IMR-90 (cell line): ENCODE measurements at regions not wholly inside any gene's neighbourhood (a gene's known extent, or its start where the extent isn't known, plus 50 kb on each side); places are given as distances from the start of the nearest gene placed in this dataset.
A peak's percentile ranks its signal among the peaks of the same experiment; 100 is the strongest.

ENCODE experiments used
- ATAC-seq: fragments of 200-7000 bp; cut with Tn5 transposase; 2 replicates; pipeline ENCODE4 v1.9.1; 2020; ENCODE audit warnings: low read depth, mild to moderate bottlenecking, moderate library complexity
- BruUV-seq: library from RNA; stranded (reverse); fragments of 400-500 nt; replicated peaks from 2 replicates; lab custom pipeline; 2021; lab: Mats Ljungman, UMichigan
- CTCF ChIA-PET: fragments of 300-600 bp; formaldehyde crosslinking; extraction: SDS; loops from one replicate; lab custom pipeline; 2021; ENCODE audit warnings: antibody characterized with exemption; lab: Yijun Ruan, JAX
- POLR2A ChIA-PET: fragments of 300-600 bp; sonication (Branson Sonifier 250); formaldehyde crosslinking; loops from one replicate; lab custom pipeline; 2022; ENCODE audit warnings: antibody characterized with exemption; ENCODE audit not compliant: unreplicated experiment; lab: Charles Lee
- DNase-seq: peaks from one replicate; pipeline ENCODE4 v3.0.0; 2013
- H2AFZ ChIP-seq: replicated peaks from 2 replicates; pipeline ENCODE3; 2013; ENCODE audit warnings: low read length, mild to moderate bottlenecking; ENCODE audit not compliant: poor library complexity
- H2AK5ac ChIP-seq: 2 replicates; pipeline ENCODE4 v1.6.1; 2013; ENCODE audit warnings: low read depth, low read length, inconsistent platforms
- H2AK9ac ChIP-seq: replicated peaks from 2 replicates; pipeline ENCODE3; 2013; ENCODE audit warnings: mild to moderate bottlenecking, low read depth, low read length, moderate library complexity; ENCODE audit not compliant: poor library complexity
- H2BK120ac ChIP-seq: 2 replicates; pipeline ENCODE4 v1.6.1; 2013; ENCODE audit warnings: low read depth, low read length, inconsistent platforms
- H2BK15ac ChIP-seq: 3 replicates; pipeline ENCODE4 v1.6.1; 2013; ENCODE audit warnings: low read depth, low read length, inconsistent platforms
- H2BK20ac ChIP-seq: 2 replicates; pipeline ENCODE4 v1.6.1; 2013; ENCODE audit warnings: low read depth, mild to moderate bottlenecking, inconsistent platforms, low read length, moderate library complexity
- H2BK5ac ChIP-seq: 2 replicates; pipeline ENCODE4 v1.6.1; 2013; ENCODE audit warnings: mild to moderate bottlenecking, low read depth, low read length, inconsistent platforms; ENCODE audit not compliant: poor library complexity, severe bottlenecking
- H3K14ac ChIP-seq: replicated peaks from 2 replicates; pipeline ENCODE4 v1.6.1; 2013; ENCODE audit warnings: low read depth, low read length, inconsistent platforms
- H3K18ac ChIP-seq: 2 replicates; pipeline ENCODE4 v1.6.1; 2013; ENCODE audit warnings: low read depth, low read length, control low read depth
- H3K23ac ChIP-seq: 2 replicates; pipeline ENCODE4 v1.6.1; 2013; ENCODE audit warnings: low read depth, low read length, inconsistent platforms
- H3K27ac ChIP-seq: 2 replicates; pipeline ENCODE4 v1.5.1; 2013; ENCODE audit warnings: mild to moderate bottlenecking, control low read depth, low read length; ENCODE audit not compliant: insufficient read depth
- H3K27me3 ChIP-seq: 2 replicates; pipeline ENCODE4 v1.6.1; 2013; ENCODE audit warnings: low read length; ENCODE audit not compliant: control insufficient read depth, insufficient read depth
- H3K36me3 ChIP-seq: 2 replicates; pipeline ENCODE4 v1.6.1; 2013; ENCODE audit warnings: low read length, mixed read lengths; ENCODE audit not compliant: control insufficient read depth, insufficient read depth
- H3K4ac ChIP-seq: 2 replicates; pipeline ENCODE4 v1.6.1; 2013; ENCODE audit warnings: low read depth, low read length, inconsistent platforms
- H3K4me1 ChIP-seq: 2 replicates; pipeline ENCODE4 v1.6.1; 2013; ENCODE audit warnings: low read length, mixed read lengths; ENCODE audit not compliant: control insufficient read depth, insufficient read depth
- H3K4me2 ChIP-seq: 2 replicates; pipeline ENCODE4 v1.6.1; 2013; ENCODE audit warnings: low read depth, mild to moderate bottlenecking, control low read depth, low read length, moderate library complexity
- H3K4me3 ChIP-seq: 2 replicates; pipeline ENCODE4 v1.5.1; 2013; ENCODE audit warnings: low read depth, mild to moderate bottlenecking, control low read depth, low read length, moderate library complexity; ENCODE audit not compliant: insufficient read depth
- H3K56ac ChIP-seq: 2 replicates; pipeline ENCODE4 v1.6.1; 2013; ENCODE audit warnings: low read length, inconsistent platforms; ENCODE audit not compliant: insufficient read depth; ENCODE audit errors: extremely low read depth
- H3K79me1 ChIP-seq, 2 experiments: 2 replicates each; pipeline ENCODE4 v1.6.1; 2013; ENCODE audit warnings: low read length in 2 of 2, inconsistent platforms in 1 of 2, low read depth in 1 of 2
- H3K9ac ChIP-seq: 2 replicates; pipeline ENCODE4 v1.6.1; 2013; ENCODE audit warnings: low read depth, low read length, control low read depth
- H3K9me1 ChIP-seq: 2 replicates; pipeline ENCODE4 v1.6.1; 2013; ENCODE audit warnings: low read length, inconsistent platforms; ENCODE audit not compliant: insufficient read depth
- H3K9me3 ChIP-seq: 2 replicates; pipeline ENCODE4 v1.6.1; 2013; ENCODE audit warnings: low read length; ENCODE audit not compliant: control insufficient read depth, insufficient read depth
- H4K20me1 ChIP-seq: 2 replicates; pipeline ENCODE4 v1.6.1; 2013; ENCODE audit warnings: low read length, inconsistent platforms; ENCODE audit not compliant: insufficient read depth
- H4K5ac ChIP-seq: 2 replicates; pipeline ENCODE4 v1.6.1; 2013; ENCODE audit warnings: mild to moderate bottlenecking, low read depth, low read length, control low read depth
- H4K8ac ChIP-seq, 2 experiments: 2 replicates each; pipeline ENCODE4 v1.6.1; 2013; ENCODE audit warnings: low read depth in 2 of 2, low read length in 2 of 2, control low read depth in 1 of 2, inconsistent platforms in 1 of 2
- H4K91ac ChIP-seq: 2 replicates; pipeline ENCODE4 v1.6.1; 2013; ENCODE audit warnings: low read depth, low read length, inconsistent platforms; ENCODE audit not compliant: insufficient read depth
- BHLHE40 ChIP-seq: fragments of 150-350 bp; IDR thresholded peaks from 2 replicates; pipeline ENCODE4 v1.6.1; 2016; ENCODE audit warnings: mild to moderate bottlenecking, low read depth, low read length
- CHD1 ChIP-seq: IDR thresholded peaks from 2 replicates; pipeline ENCODE4 v1.6.1; 2012; ENCODE audit warnings: low read depth, low read length, improper control_type of control experiment
- CTCF ChIP-seq: conservative IDR thresholded peaks from 2 replicates; pipeline ENCODE4 v1.5.1; 2012; ENCODE audit warnings: mild to moderate bottlenecking, low read depth, low read length, improper control_type of control experiment
- FOS ChIP-seq: fragments of 150-350 bp; IDR thresholded peaks from 2 replicates; pipeline ENCODE4 v1.6.1; 2016; ENCODE audit warnings: low read depth, low read length
- MAFK ChIP-seq: IDR thresholded peaks from 2 replicates; pipeline ENCODE4 v1.6.1; 2012; ENCODE audit warnings: low read depth, low read length, improper control_type of control experiment
- MAZ ChIP-seq: IDR thresholded peaks from 2 replicates; pipeline ENCODE4 v1.6.1; 2012; ENCODE audit warnings: low read depth, mild to moderate bottlenecking, low read length, improper control_type of control experiment, moderate library complexity, borderline replicate concordance
- NFE2L2 ChIP-seq: fragments of 150-350 bp; IDR thresholded peaks from 2 replicates; pipeline ENCODE4 v1.6.1; 2016; ENCODE audit warnings: low read depth, mild to moderate bottlenecking, low read length
- POLR2A ChIP-seq: IDR thresholded peaks from 2 replicates; pipeline ENCODE4 v1.6.1; 2012; ENCODE audit warnings: mild to moderate bottlenecking, low read depth, low read length
- RAD21 ChIP-seq: IDR thresholded peaks from 2 replicates; pipeline ENCODE4 v1.6.1; 2012; ENCODE audit warnings: low read length, improper control_type of control experiment
- RCOR1 ChIP-seq: IDR thresholded peaks from 2 replicates; pipeline ENCODE4 v1.6.1; 2012; ENCODE audit warnings: mild to moderate bottlenecking, low read length, improper control_type of control experiment; ENCODE audit not compliant: insufficient replicate concordance
- SMC3 ChIP-seq: fragments of 150-350 bp; IDR thresholded peaks from 2 replicates; pipeline ENCODE4 v1.6.1; 2016; ENCODE audit warnings: low read depth, mild to moderate bottlenecking, antibody characterized with exemption, low read length, moderate library complexity
- USF2 ChIP-seq: fragments of 150-350 bp; IDR thresholded peaks from 2 replicates; pipeline ENCODE4 v1.6.1; 2017; ENCODE audit warnings: mild to moderate bottlenecking, antibody characterized with exemption, low read length, low read depth
- WGBS, 2 experiments: methylation state at CpG; one replicate each; pipeline versions ENCODE4 v1.1.5 to v1.1.7; 2013; ENCODE audit warnings: missing lambda C conversion rate in 2 of 2; ENCODE audit not compliant: insufficient read length in 1 of 2; ENCODE audit errors: extremely low coverage in 2 of 2; 5-methylcytosine and 5-hydroxymethylcytosine counted together
- dilution Hi-C: fragments of 300-500 bp; cut with HindIII; formaldehyde crosslinking; loops from one replicate; pipeline ENCODE4 v1.14.3; 2018; ENCODE audit warnings: low sequenced_read_pairs; ENCODE audit not compliant: unreplicated experiment
- in situ Hi-C: fragments of 300-500 bp; cut with MboI; formaldehyde crosslinking; loops from 3 replicates; pipeline ENCODE4 v1.14.3; 2019; ENCODE audit warnings: low sequenced_read_pairs, inconsistent platforms, mixed read lengths
- intact Hi-C: fragments of 100-400 bp; cut with micrococcal nuclease; formaldehyde crosslinking; loops from 2 replicates; pipeline ENCODE4 v1.10.0; 2022

- no TSS peak for BruUV-seq
- in situ Hi-C loops: no loop called here
- DNase-seq: no peak
These were observed 123.3 kb upstream of the TANK start for GRCh38 chr2:161036926-161037325.

More at GRCh38 chr2:161036926-161037325, 123.3 kb upstream of the TANK start:
- peaks cover 8% of the 10 kb centered on the region for H3K4me1 ChIP-seq
- TF ChIP-seq NFE2L2: no peak
- TF ChIP-seq RCOR1: no peak
- TF ChIP-seq USF2: no peak
- TF ChIP-seq FOS: no peak
- no peak for TF ChIP-seq CTCF
- TF ChIP-seq CHD1: no peak
- TF ChIP-seq MAFK: no peak
- TF ChIP-seq SMC3: no peak
- no peak for TF ChIP-seq BHLHE40
- TF ChIP-seq RAD21: no peak
- no peak for TF ChIP-seq POLR2A
- no peak for TF ChIP-seq MAZ
- no peak overlapping the region for H2BK120ac ChIP-seq
- ChIA-PET CTCF (no interaction called here), POLR2A (no interaction called here)
- H3K56ac ChIP-seq: no peak overlapping the region
- no peak overlapping the region for H4K8ac ChIP-seq
- H2BK5ac ChIP-seq: no peak overlapping the region
- H3K4ac ChIP-seq: no peak overlapping the region
- H4K5ac ChIP-seq: no peak overlapping the region
- H2BK15ac ChIP-seq: no peak overlapping the region
- H3K18ac ChIP-seq: peak overlapping the region; percentile 19; the same call in 1 of the 2 replicates
- no peaks in the 10 kb centered on the region for H3K9me3 ChIP-seq
- no peak overlapping the region for H3K9ac ChIP-seq
- no peak overlapping the region for H2AK5ac ChIP-seq
- H2AK9ac ChIP-seq: no peak overlapping the region
- dilution Hi-C loops: no loop called here
- H2BK20ac ChIP-seq: no peak overlapping the region
- H3K27ac ChIP-seq: no peak overlapping the region
- H3K4me2 ChIP-seq: no peak overlapping the region
- H4K91ac ChIP-seq: no peak overlapping the region
- no CpG with 5 or more reads among the region's 1 CpG for WGBS, 2 experiments
- H3K14ac ChIP-seq: no peak overlapping the region
- no peaks in the 10 kb centered on the region for H3K36me3 ChIP-seq
- intact Hi-C loops: loop anchor here (10.0 kb wide), 1 partner anchor 1502 kb away; no protein-coding TSS in a partner anchor
- no peak for ATAC-seq
- no peak overlapping the region for H3K4me3 ChIP-seq
- H2AFZ ChIP-seq: no peak overlapping the region
- H3K23ac ChIP-seq: no peak overlapping the region
- 0 out of 2 replicates have a peak, but pooled peaks cover 8% of the 10 kb centered on the region for H3K9me1 ChIP-seq
- no peaks in the 10 kb centered on the region for H3K27me3 ChIP-seq
- H3K79me1 ChIP-seq: no peaks in the 10 kb centered on the region
- no peaks in the 10 kb centered on the region for H4K20me1 ChIP-seq
